HG03565 (cell line): ENCODE measurements at regions not wholly inside any gene's neighbourhood (a gene's known extent, or its start where the extent isn't known, plus 50 kb on each side); places are given as distances from the start of the nearest gene placed in this dataset.
"Not testable (repeated sequence)": the region's sequence is repeated elsewhere in the genome, so short reads cannot be mapped to it uniquely, and the experiment has no call there.

Experiments used
- ATAC-seq: cut with Tn5 transposase; IDR thresholded peaks from one replicate; pipeline ENCODE4 v1.9.1; 2021; ENCODE audit warnings: mild to moderate bottlenecking, moderate library complexity; ENCODE audit not compliant: unreplicated experiment

DNA sequence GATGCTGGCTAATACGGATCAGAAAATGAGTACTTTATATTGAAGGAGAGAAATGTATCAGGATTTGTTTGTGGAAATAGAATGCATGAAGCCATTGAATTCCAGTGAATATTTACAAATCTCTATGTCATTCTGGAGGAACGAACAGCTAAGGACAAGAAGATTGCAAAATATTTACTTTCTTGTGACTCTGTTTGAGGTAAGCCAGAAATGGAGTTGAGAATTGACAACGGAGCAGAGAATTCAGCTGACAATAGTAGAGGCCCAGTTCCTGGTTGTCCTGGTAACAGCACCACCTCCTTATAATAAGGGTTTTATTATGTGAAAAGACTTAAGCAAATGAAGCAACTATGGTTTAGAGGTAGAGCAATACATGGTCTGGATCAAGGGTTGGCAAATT is 349.2 kb downstream of the ADCYAP1 start:
- no peak for ATAC-seq

DNA sequence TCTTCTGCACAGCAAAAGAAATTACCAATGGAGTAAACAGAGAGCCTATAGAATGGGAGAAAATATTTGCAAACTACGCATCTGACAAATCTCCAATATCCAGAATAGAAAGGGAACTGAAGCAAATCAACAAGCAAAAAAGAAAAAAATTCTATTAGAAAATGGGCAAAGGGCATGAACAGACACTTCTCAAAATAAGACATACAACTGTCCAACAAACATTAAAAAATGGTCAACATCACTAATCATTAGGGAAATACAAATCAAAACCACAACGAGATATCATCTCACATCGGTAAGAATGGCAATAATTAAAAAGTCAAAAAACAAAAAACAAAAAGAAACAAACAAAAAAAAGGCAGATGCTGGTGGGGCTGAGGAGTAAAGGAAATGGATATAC is 356.4 kb downstream of the ADCYAP1 start:
- no peak for ATAC-seq

DNA sequence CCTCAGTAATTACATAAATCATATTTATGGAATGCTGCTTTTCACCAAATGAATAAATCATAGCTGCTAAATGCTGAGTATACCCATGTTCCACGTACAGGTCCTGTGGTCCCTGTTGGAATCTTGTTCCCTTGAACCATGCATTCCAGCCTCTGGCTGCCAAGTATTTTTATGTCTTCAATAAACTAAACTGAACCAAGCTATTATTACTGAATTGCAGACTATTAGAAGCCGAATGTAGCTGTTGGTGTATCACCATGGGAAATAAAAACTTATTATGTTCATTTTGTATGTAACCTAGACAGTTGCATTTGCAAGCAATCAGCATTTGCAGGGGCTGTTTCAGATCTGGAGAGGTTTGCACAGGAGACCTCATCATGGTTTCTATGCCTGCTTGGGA is 362.4 kb downstream of the ADCYAP1 start:
- ATAC-seq, result no peak

DNA sequence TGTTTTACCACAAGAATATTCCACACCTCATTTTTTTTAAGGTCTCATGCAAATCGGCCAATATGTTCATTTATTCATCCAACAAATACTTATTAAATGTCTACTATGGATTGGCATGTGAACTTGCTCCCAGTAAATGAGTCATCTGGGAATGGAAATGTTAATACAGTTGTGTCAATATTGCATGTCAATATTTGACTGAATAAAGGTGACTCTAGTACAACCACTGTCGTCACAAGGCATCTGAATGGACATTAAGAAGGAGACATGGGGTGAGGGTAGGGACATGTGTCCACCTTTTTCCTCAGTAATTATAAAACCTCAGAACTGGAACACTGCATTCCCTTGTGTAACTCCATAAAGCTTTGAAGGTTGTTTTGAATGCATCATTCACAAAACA is 365.4 kb downstream of the ADCYAP1 start:
- ATAC-seq, result no peak

GRCh38 chr18:1273469-1273868 is 368.8 kb downstream of the ADCYAP1 start:
- ATAC-seq, result no peak

DNA sequence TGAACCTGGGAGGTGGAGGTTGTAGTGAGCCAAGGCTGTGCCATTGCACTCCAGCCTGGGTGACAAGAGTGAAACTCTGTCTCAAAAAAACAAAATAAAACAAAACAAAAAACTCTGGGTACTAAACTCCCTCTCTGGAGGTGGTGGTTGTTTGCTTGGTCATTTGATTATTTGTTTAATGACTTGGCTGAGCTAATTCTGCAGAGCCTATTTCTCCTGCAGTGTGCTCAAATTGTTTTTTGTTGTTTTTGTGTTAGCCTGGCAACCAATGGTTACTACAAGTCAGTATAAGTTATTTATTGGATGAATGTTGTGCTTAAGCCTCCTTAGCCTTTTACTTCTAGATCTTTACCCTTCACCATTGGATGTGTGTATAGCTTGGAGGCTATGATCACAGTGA is 387.5 kb downstream of the ADCYAP1 start:
- no peak for ATAC-seq

DNA sequence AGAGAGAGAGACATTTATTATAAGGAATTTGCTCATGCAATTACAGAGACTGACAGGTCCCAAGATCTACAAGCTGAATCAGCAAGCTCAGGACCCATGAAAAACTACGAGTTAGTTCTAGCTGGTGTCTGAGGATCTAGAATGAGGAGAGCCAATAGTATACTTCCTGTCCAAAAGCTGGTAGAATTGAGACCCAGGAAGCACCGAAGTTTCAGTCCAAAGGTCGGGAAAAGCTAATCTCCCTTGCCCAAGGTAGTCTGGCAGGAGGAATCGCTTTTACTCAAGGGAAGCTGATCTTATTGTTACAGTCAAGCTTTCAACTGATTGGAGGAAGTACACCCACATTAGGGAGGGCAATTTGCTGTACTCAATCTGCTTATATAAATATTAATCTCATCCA is 389.6 kb downstream of the ADCYAP1 start:
- ATAC-seq, result no peak

DNA sequence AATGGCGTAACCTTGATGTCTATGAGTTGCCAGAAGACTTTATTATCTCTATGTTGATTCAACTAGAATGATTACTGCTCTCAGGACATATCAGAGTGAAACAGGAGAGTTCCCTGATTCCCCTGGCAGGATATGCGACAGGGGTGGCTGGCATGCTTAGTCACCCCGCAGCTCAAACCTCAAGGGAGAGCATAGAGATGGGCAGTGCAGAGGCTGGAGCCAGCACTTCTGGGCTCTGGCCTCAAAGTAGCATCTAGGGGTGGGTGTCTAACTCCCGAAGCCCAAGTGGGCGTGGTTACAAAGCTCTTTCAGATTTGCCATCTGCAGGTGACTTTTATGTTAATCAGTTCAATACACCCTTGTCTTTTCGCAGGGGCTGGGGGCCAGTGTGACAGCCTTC is 391.6 kb downstream of the ADCYAP1 start:
- ATAC-seq, result no peak

DNA sequence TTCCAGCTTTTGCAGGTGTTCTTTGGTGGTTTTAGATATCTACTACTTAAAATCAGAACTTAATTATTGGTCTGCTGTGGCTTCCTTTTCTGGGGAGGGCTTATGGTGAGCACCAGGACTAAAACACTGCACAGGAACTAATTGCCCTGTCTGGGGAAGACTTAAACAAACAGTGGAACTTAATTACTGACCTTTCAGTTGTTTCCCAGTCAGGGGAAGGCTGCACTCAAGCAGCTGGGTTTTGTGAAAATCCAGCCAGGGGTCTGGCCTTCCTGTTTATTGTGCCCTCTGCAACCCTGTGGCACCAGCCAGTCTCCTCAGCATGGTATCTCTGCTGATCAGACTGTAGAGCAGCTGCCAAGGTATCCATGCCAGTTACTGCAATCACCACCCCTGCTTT is 398.2 kb downstream of the ADCYAP1 start:
- no peak for ATAC-seq

DNA sequence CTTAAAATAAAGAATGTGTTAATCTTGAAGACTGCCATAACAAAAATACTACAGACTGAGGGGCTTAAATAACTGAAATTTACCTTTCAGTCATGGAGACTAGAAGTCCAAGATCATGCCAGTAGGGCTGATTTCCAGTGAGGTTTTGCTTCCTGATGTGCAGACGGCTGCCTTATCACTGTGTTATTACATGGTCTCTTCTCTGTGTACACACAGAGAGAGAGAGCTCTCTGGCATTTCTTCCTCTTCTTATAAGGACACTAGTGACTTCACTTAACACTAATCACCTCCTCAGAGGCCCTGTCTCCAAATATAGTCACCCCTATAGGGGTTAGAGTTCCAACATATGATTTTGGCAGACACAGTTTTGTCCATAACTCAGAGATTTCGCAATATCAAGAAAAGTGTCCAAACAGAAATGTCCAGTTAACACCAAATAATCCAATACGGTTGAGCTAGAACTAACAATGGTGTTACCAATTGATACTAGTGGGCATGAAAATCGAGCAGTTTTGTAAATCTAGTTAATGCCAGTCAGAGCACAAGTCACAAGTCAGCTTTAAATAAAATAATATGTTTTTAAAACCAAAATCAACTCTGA is 399.8 kb downstream of the ADCYAP1 start:
- no peak for ATAC-seq

DNA sequence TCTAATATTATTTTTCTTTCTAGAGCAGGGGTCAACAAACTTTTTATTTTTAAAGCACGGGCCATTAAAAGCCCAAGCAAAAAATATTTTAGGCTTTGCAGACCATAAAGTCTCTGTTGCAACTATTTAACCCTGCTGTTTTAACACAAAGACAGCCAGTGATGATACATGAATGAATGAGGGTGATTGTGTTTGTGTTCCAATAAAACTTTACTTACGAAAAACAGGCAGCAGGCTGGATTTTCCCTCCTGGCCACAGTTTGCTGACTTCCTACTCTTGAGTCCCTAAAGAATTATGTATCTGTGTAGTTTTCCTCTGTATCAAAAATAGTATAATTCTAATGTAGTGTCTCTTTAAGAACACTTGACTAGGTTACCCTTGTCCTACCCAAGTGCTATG is 402.0 kb downstream of the ADCYAP1 start:
- no peak for ATAC-seq

DNA sequence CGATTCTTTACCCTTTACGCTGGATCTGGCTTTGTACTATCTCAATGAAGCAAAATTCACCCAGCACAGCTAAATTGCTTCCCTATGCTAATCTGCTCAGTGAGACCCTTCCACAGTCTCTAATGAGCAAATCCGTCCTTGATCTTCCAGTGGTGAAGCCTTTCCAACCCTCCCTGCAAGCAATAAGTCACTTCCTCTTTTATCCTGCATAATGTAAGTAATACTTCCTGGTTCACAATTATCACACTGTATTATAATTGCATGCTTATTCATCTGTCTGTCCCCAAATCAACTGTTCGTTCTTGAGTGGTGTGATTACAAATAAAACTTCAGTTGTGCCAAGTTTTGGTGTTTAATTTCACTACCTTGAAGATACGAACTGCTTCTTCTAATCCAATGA is 404.0 kb downstream of the ADCYAP1 start:
- ATAC-seq, result no peak

- no peak for ATAC-seq
Measured at GRCh38 chr18:1311376-1311775, 406.7 kb downstream of the ADCYAP1 start.

GRCh38 chr18:1335345-1335744 is 430.7 kb downstream of the ADCYAP1 start:
- ATAC-seq, result not testable (repeated sequence)

- ATAC-seq, result no peak
Measured at GRCh38 chr18:1350931-1351450, 446.3 kb downstream of the ADCYAP1 start.

DNA sequence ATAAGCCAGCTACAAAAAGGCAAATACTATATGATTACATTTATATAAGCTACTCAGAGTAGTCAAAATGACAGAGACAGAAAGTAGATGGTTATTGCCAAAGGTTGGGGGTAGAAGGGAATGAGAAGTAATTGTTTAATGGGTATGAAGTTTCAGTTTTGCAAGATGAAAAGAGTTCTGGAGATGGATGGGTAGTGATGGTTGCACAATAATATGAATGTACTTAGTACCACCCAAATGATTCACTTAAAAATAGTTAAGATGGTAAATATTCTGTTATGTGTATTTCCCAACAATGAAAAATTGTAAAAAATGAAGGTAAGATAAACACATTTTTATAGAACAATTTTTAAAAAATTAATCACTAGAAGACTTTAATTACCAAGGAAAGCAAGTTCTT is 448.4 kb downstream of the ADCYAP1 start:
- ATAC-seq, result no peak

DNA sequence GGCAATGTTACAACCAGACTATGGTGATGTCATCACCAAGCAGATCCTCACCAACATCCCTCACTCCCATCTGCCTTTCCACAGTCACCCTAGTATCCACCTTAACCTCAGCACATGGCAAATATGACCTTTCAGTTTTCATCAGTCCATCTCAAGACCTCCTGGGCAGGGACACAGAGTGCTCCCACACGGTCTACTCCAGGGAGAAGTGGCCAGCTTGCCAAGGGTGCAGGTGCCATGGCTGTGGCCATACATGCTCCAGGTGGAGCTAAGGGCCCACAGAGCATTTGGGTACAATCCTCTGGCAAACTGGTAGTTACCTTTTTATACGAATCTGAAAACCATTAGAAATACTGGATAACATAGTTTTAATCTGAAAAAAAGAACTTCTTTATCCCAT is 453.1 kb downstream of the ADCYAP1 start:
- no peak for ATAC-seq

GRCh38 chr18:1361936-1362335 is 457.3 kb downstream of the ADCYAP1 start:
- no peak for ATAC-seq

- ATAC-seq, result no peak
Measured at GRCh38 chr18:1370552-1370951, 465.9 kb downstream of the ADCYAP1 start.

GRCh38 chr18:1371724-1372123 is 467.1 kb downstream of the ADCYAP1 start:
- ATAC-seq, result no peak

- ATAC-seq, result no peak
Measured at GRCh38 chr18:1383465-1383864, 478.8 kb downstream of the ADCYAP1 start.

GRCh38 chr18:1388468-1388867 is 483.8 kb downstream of the ADCYAP1 start:
- ATAC-seq, result not testable (repeated sequence)

DNA sequence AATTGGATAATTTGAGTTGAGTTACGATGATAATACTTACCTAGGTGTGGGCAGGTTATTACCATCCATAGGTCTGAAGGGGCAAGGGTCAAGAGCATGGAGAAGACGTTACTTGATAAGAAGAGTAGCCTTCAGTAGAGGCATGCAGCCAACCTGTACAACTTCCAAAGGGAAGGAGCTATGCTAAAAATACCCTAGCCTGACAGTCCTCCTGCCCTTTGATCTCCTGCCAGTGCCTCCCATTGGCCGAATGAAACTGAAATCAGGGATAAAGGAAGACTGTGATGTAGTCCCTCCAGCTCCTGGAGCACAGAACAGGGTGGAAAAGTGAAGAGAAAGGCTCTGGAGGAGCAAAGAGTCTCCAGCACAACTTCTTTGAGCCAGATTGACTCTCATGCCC is 487.4 kb downstream of the ADCYAP1 start:
- no peak for ATAC-seq
